Stimulated activated naive B cell treated with anti-CD40 and anti-IgM and Interleukin-4, amounts not matched to agents 10 μg/mL and 1 μg/mL and 100 μg/mL, for 72 hours (primary cell): ENCODE measurements at regions not wholly inside any gene's neighbourhood (a gene's known extent, or its start where the extent isn't known, plus 50 kb on each side); places are given as distances from the start of the nearest gene placed in this dataset.

Experiments used
- ATAC-seq, 2 donors: fragments of 150-1000 bp; cut with Tn5 transposase; replicated peaks; 2 replicates each; pipeline ENCODE4 v1.10.0; 2021; ENCODE audit warnings: moderate library complexity in 1 of 2
- DNase-seq: peaks from one replicate; pipeline ENCODE4 v3.0.0; 2021
- H3K27ac Mint-ChIP-seq: one replicate; pipeline ENCODE4 v1.8.0; 2022; ENCODE audit warnings: mild to moderate bottlenecking, mixed read lengths
- H3K27me3 Mint-ChIP-seq, 2 donors: one replicate each; pipeline ENCODE4 v1.8.0; 2022; ENCODE audit warnings: mixed read lengths in 2 of 2
- H3K36me3 Mint-ChIP-seq, 2 donors: one replicate each; pipeline ENCODE4 v1.8.0; 2022; ENCODE audit warnings: mixed read lengths in 2 of 2, mild to moderate bottlenecking in 1 of 2
- H3K4me1 Mint-ChIP-seq, 2 donors: one replicate each; pipeline ENCODE4 v1.8.0; 2022; ENCODE audit warnings: mixed read lengths in 2 of 2, mild to moderate bottlenecking in 1 of 2
- H3K4me3 Mint-ChIP-seq, 2 donors: one replicate each; pipeline ENCODE4 v1.8.0; 2022; ENCODE audit warnings: mild to moderate bottlenecking in 2 of 2, mixed read lengths in 2 of 2, moderate library complexity in 1 of 2
- H3K9me3 Mint-ChIP-seq, 2 donors: one replicate each; pipeline ENCODE4 v1.8.0; 2022; ENCODE audit warnings: mixed read lengths in 2 of 2, mild to moderate bottlenecking in 1 of 2

- H3K27ac Mint-ChIP-seq: no peak overlapping the region
- peaks cover 24 to 26% of the 10 kb centered on the region in 2 donors for H3K4me1 Mint-ChIP-seq
- peaks cover 0 to 1% of the 10 kb centered on the region in 2 donors for H3K9me3 Mint-ChIP-seq
- no peak overlapping the region for H3K4me3 Mint-ChIP-seq
- no peak for DNase-seq
- H3K36me3 Mint-ChIP-seq: peaks cover 0 to 3% of the 10 kb centered on the region in 2 donors
- no peak for ATAC-seq
- H3K27me3 Mint-ChIP-seq: no peaks in the 10 kb centered on the region
These were observed 318.5 kb upstream of the JARID2 start for GRCh38 chr6:14927398-14927797.

GRCh38 chr6:14929291-14929690, 316.6 kb upstream of the JARID2 start:
- Mint-ChIP-seq H3K4me3 (no peak overlapping the region), H3K9me3 (peaks cover 0 to 1% of the 10 kb centered on the region in 2 donors), H3K27ac (no peak overlapping the region), H3K36me3 (peaks cover 0 to 3% of the 10 kb centered on the region in 2 donors), H3K27me3 (no peaks in the 10 kb centered on the region), H3K4me1 (peaks cover 19 to 21% of the 10 kb centered on the region in 2 donors)
- peak in 1 of 2 donors; percentile 48 for ATAC-seq
- no peak for DNase-seq

- DNase-seq (no peak), ATAC-seq (no peak)
- Mint-ChIP-seq H3K4me1 (peaks cover 19 to 22% of the 10 kb centered on the region in 2 donors), H3K9me3 (peaks cover 0 to 1% of the 10 kb centered on the region in 2 donors), H3K27ac (peak overlapping the region; percentile 54), H3K4me3 (no peak overlapping the region), H3K36me3 (peaks cover 0 to 3% of the 10 kb centered on the region in 2 donors), H3K27me3 (no peaks in the 10 kb centered on the region)
These were observed 315.4 kb upstream of the JARID2 start for GRCh38 chr6:14930366-14930989.

- Mint-ChIP-seq H3K27me3 (no peaks in the 10 kb centered on the region), H3K36me3 (peaks cover 0 to 3% of the 10 kb centered on the region in 2 donors), H3K4me3 (no peak overlapping the region), H3K9me3 (peaks cover 0 to 1% of the 10 kb centered on the region in 2 donors), H3K27ac (peak overlapping the region; percentile 69), H3K4me1 (peaks cover 18 to 22% of the 10 kb centered on the region in 2 donors)
- ATAC-seq (no peak), DNase-seq (no peak)
These were observed 313.2 kb upstream of the JARID2 start for GRCh38 chr6:14932485-14933182.

GRCh38 chr6:14933183-14933544, 312.7 kb upstream of the JARID2 start:
- Mint-ChIP-seq H3K9me3 (peaks cover 0 to 1% of the 10 kb centered on the region in 2 donors), H3K4me3 (no peak overlapping the region), H3K27ac (no peak overlapping the region), H3K36me3 (peaks cover 0 to 3% of the 10 kb centered on the region in 2 donors), H3K27me3 (no peaks in the 10 kb centered on the region), H3K4me1 (peaks cover 18 to 22% of the 10 kb centered on the region in 2 donors)
- DNase-seq (no peak), ATAC-seq (no peak)

- peak in 1 of 2 donors; percentile 34 for ATAC-seq
- no peak for DNase-seq
- Mint-ChIP-seq H3K27ac (no peak overlapping the region), H3K27me3 (no peaks in the 10 kb centered on the region), H3K9me3 (peaks cover 0 to 1% of the 10 kb centered on the region in 2 donors), H3K36me3 (peaks cover 0 to 3% of the 10 kb centered on the region in 2 donors), H3K4me1 (peaks cover 13 to 17% of the 10 kb centered on the region in 2 donors), H3K4me3 (no peak overlapping the region)
These were observed 311.9 kb upstream of the JARID2 start for GRCh38 chr6:14934013-14934412.

GRCh38 chr6:14934844-14935243, 311.0 kb upstream of the JARID2 start:
- Mint-ChIP-seq H3K36me3 (peaks cover 0 to 3% of the 10 kb centered on the region in 2 donors), H3K27me3 (no peaks in the 10 kb centered on the region), H3K4me3 (no peak overlapping the region), H3K4me1 (peaks cover 9% of the 10 kb centered on the region in 2 donors), H3K9me3 (peaks cover 0 to 1% of the 10 kb centered on the region in 2 donors), H3K27ac (no peak overlapping the region)
- DNase-seq (no peak), ATAC-seq (no peak)

GRCh38 chr6:14936861-14937260, 309.0 kb upstream of the JARID2 start:
- H3K27me3 Mint-ChIP-seq: no peaks in the 10 kb centered on the region

GRCh38 chr6:14943116-14943515, 302.8 kb upstream of the JARID2 start:
- peaks cover 16 to 38% of the 10 kb centered on the region in 2 donors for H3K4me1 Mint-ChIP-seq
- H3K9me3 Mint-ChIP-seq: peaks cover 0 to 2% of the 10 kb centered on the region in 2 donors
- peaks cover 0 to 9% of the 10 kb centered on the region in 2 donors for H3K36me3 Mint-ChIP-seq
- no peak for DNase-seq
- no peak overlapping the region for H3K4me3 Mint-ChIP-seq
- peak in 1 of 2 donors; percentile 68 for ATAC-seq
- no peak overlapping the region for H3K27ac Mint-ChIP-seq
- no peaks in the 10 kb centered on the region for H3K27me3 Mint-ChIP-seq

More at GRCh38 chr6:14936861-14937260, 309.0 kb upstream of the JARID2 start:
- Mint-ChIP-seq H3K4me3 (no peak overlapping the region), H3K4me1 (peaks cover 2 to 12% of the 10 kb centered on the region in 2 donors), H3K36me3 (peaks cover 0 to under 1% of the 10 kb centered on the region in 2 donors), H3K9me3 (no peaks in the 10 kb centered on the region), H3K27ac (no peak overlapping the region)
- DNase-seq (no peak), ATAC-seq (no peak)

GRCh38 chr6:14944593-14944992, 301.3 kb upstream of the JARID2 start:
- H3K4me3 Mint-ChIP-seq: no peak overlapping the region
- H3K4me1 Mint-ChIP-seq: peaks cover 21 to 42% of the 10 kb centered on the region in 2 donors
- ATAC-seq (no peak), DNase-seq (no peak)
- peaks cover 0 to 2% of the 10 kb centered on the region in 2 donors for H3K9me3 Mint-ChIP-seq
- no peak overlapping the region for H3K27ac Mint-ChIP-seq
- H3K27me3 Mint-ChIP-seq: no peaks in the 10 kb centered on the region
- peaks cover 0 to 9% of the 10 kb centered on the region in 2 donors for H3K36me3 Mint-ChIP-seq

- ATAC-seq (no peak), DNase-seq (no peak)
- Mint-ChIP-seq H3K4me3 (no peak overlapping the region), H3K4me1 (peaks cover 21 to 42% of the 10 kb centered on the region in 2 donors), H3K27ac (peak overlapping the region; percentile 49), H3K36me3 (peaks cover 0 to 9% of the 10 kb centered on the region in 2 donors), H3K27me3 (no peaks in the 10 kb centered on the region), H3K9me3 (peaks cover 0 to 2% of the 10 kb centered on the region in 2 donors)
These were observed 300.2 kb upstream of the JARID2 start for GRCh38 chr6:14945461-14946185.

- Mint-ChIP-seq H3K4me1 (peaks cover 21 to 37% of the 10 kb centered on the region in 2 donors), H3K27ac (peak overlapping the region; percentile 42), H3K27me3 (no peaks in the 10 kb centered on the region), H3K4me3 (no peak overlapping the region), H3K9me3 (peaks cover 0 to 2% of the 10 kb centered on the region in 2 donors), H3K36me3 (peaks cover 0 to 9% of the 10 kb centered on the region in 2 donors)
- DNase-seq (no peak), ATAC-seq (no peak)
These were observed 299.1 kb upstream of the JARID2 start for GRCh38 chr6:14946753-14947152.

- Mint-ChIP-seq H3K4me1 (peaks cover 22 to 39% of the 10 kb centered on the region in 2 donors), H3K27me3 (no peaks in the 10 kb centered on the region), H3K4me3 (no peak overlapping the region), H3K27ac (no peak overlapping the region), H3K36me3 (peaks cover under 1 to 9% of the 10 kb centered on the region in 2 donors), H3K9me3 (peaks cover 2% of the 10 kb centered on the region in 2 donors)
- ATAC-seq (no peak), DNase-seq (no peak)
These were observed 297.2 kb upstream of the JARID2 start for GRCh38 chr6:14948586-14949245.
